GM18861 (cell line): ENCODE measurements at regions not wholly inside any gene's neighbourhood (a gene's known extent, or its start where the extent isn't known, plus 50 kb on each side); places are given as distances from the start of the nearest gene placed in this dataset.

ENCODE experiments used
- ATAC-seq: cut with Tn5 transposase; IDR thresholded peaks from one replicate; pipeline ENCODE4 v1.9.1; 2021; ENCODE audit not compliant: unreplicated experiment

- ATAC-seq: no peak
Observed at GRCh38 chr7:68256295-68256694, 1259.7 kb downstream of the TYW1 start.

- no peak for ATAC-seq
Observed at GRCh38 chr7:68258609-68259008, 1262.0 kb downstream of the TYW1 start.

- no peak for ATAC-seq
Observed at GRCh38 chr7:68265258-68265657, 1268.6 kb downstream of the TYW1 start.

GRCh38 chr7:68266004-68266579 is 1269.5 kb downstream of the TYW1 start:
- ATAC-seq: no peak

GRCh38 chr7:68267486-68267885 is 1270.9 kb downstream of the TYW1 start:
- ATAC-seq: no peak

DNA sequence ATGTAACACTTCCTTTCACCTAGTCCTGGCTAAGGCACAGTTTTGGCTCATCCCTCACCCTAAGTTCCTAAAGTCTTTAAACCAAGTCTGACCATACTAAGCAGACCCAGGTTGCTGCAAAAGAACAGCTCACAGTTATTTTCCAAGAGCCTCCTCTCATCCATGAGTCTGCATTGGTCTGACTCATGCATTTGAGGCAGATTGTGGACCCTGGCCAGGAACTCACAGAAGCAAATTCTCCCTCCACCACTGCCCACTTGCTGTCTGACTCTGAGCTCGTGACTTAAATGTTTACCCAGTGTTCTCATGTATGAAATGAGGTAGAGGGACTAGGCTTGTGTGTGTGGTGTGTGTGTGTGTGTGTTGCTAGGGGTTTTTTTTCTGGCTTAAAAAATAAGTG is 1272.8 kb downstream of the TYW1 start:
- no peak for ATAC-seq

GRCh38 chr7:68272507-68272906 is 1275.9 kb downstream of the TYW1 start:
- no peak for ATAC-seq

- ATAC-seq: no peak
Observed at GRCh38 chr7:68276725-68277124, 1280.1 kb downstream of the TYW1 start.

- ATAC-seq: no peak
Observed at GRCh38 chr7:68279827-68280400, 1283.3 kb downstream of the TYW1 start.

DNA sequence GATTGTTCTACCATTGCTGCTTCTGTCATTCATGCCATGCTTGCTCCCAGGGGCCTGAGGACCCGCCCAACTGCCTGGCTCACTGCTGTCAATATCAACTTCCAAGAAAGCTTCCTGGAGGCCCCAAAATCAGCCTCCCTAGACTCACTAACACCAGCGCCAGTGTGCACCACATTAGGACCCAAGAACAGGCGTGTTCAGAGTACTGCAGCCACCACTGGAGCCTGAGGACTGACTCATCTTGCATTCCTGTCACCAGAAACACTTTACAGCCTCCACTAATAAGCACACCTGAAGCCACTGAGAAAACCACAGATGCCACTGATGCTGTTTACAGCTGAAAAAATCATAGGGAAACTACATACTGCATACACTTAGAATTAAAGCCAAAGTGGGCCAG is 1284.3 kb downstream of the TYW1 start:
- ATAC-seq: no peak

- ATAC-seq: no peak
Observed at GRCh38 chr7:68288144-68288593, 1291.5 kb downstream of the TYW1 start.

- ATAC-seq: no peak
Observed at GRCh38 chr7:68291710-68292109, 1295.1 kb downstream of the TYW1 start.

- no peak for ATAC-seq
Observed at GRCh38 chr7:68295386-68295785, 1298.8 kb downstream of the TYW1 start.

- ATAC-seq: no peak
Observed at GRCh38 chr7:68304536-68304935, 1293.7 kb upstream of the AUTS2 start.

- no peak for ATAC-seq
Observed at GRCh38 chr7:68306692-68307107, 1291.6 kb upstream of the AUTS2 start.

DNA sequence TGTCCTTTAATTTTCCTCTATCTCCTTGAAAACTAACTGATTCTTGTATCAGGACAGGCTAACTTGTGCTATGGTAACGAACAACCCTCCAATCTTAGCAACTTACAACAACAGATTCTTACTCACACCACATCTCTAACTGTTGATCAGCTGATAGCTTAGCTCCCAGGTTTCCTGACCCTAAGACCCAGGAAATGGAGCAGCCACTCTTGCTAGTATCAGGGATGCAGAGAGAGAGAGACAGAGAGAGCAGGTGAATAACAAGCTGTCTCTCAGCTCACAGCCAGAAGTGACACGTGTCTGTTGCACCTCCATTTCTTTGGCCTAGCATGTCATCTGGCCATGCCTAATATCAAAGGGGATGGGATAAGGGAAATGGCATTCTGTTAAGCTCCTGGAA is 1289.0 kb upstream of the AUTS2 start:
- ATAC-seq: no peak

DNA sequence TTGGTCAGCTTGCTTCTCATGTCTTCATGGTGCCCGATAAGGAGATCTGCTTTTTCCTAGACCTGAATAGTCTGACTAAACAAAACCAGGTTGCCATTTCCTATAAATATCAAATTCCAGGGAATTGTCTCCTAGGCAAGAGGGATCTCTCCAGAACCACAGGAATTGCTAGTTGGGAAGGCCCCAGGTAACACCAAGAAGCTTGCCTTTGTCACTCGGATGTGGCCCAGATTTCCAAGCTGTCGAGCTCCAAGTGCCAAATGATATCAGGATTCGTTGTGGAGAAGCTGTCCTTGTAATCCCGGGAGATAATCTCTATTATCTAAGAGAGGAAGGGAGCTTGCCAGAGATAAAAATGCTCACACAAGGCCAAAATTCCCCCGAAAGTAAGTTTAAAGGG is 1288.5 kb upstream of the AUTS2 start:
- no peak for ATAC-seq

DNA sequence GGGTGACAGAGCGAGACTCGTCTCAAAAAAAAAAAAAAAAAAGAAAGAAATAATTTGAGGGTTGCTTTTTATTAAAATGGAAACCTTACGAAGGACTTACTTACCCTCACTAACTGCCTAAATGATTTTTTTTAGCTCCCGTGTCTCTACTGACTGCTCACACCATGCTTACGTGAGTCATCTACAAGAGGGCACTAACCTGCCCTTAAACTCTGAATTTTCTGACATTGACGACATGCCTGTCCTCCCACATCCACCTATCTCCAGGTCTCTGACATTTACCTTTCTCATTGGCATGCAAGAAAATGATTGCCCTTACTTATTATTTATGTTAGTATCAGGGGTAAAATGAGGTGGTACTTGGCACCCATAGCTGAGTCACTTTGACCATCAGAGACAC is 1286.3 kb upstream of the AUTS2 start:
- no peak for ATAC-seq

- ATAC-seq: no peak
Observed at GRCh38 chr7:68313806-68314205, 1284.5 kb upstream of the AUTS2 start.

GRCh38 chr7:68314208-68314607 is 1284.1 kb upstream of the AUTS2 start:
- no peak for ATAC-seq

DNA sequence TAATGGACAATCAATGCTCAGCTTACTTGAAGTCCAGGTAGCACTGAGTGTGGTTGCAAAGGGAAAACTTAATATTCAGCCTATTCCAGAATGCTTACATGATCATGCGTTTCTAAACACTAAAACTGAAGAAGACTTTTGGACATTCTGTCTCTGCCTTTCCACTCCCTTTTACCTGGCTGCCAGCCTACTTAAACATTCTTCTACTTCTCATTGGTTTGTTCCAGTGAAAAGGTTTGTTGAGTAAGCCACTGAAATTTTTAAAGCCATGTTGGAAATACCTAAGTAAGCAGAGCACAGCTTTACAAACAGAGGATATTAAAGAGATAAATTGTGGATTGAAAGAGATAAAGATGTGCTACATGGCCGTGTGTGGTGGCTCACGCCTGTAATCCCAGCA is 1280.8 kb upstream of the AUTS2 start:
- no peak for ATAC-seq

DNA sequence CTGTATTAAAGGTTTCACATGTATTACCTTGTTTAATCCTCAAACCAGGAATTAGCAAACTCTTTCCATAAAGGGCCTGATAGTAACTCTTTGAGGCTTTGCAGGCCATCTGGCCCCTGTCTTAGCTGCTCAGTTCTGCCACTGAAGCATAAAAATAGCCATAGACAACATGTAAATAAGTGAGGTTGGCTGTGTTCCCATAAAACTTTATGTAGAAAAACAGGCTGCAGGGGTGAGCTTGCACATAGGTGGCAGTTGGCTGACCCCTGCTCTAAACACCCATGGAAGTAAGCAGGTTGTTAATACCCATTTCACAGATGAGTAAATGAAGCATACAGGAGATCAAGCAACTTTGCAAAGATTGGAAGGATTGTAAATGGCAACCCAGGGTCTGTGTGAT is 1279.2 kb upstream of the AUTS2 start:
- no peak for ATAC-seq

DNA sequence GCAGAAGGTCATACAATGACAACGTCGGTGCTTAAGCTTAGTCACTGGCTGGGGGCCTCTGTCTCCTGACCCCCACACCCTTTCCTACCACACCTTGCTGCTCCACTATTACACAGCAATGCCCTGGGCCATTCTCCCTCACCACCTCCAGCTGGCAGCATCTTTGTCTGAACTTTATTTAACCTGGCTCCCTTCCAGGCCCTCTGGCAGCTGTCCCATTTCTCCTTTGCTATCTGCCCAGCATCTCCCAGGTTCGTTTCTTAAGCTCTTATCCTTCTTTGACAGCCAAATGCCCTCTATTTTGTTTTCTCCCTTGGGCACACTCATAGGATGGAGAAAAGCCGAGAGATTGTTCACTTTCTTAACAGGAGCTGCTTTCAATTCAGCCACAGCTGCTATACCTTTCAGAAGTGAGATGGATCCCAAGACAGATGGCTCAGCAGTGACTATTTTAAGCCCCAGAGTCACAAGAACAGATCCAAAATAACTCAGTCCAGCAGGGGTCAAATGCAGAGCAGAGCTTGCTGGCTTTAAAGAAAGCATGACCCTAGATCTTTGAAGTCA is 1277.1 kb upstream of the AUTS2 start:
- ATAC-seq: no peak
